Activated CD8-positive, alpha-beta memory T cell treated with anti-CD3 and anti-CD28 coated beads for 36 hours (primary cell): ENCODE measurements at regions not wholly inside any gene's neighbourhood (a gene's known extent, or its start where the extent isn't known, plus 50 kb on each side); places are given as distances from the start of the nearest gene placed in this dataset.
"Not testable (repeated sequence)": the region's sequence is repeated elsewhere in the genome, so short reads cannot be mapped to it uniquely, and the experiment has no call there.

Experiments
- CTCF ChIA-PET: fragments of 350-600 bp; sonication (Branson Sonifier 250); formaldehyde crosslinking; loops from one replicate; lab custom pipeline; 2021; ENCODE audit warnings: antibody characterized with exemption; lab: Charles Lee
- POLR2A ChIA-PET: fragments of 350-600 bp; sonication (Branson Sonifier 250); formaldehyde crosslinking; loops from one replicate; lab custom pipeline; 2021; ENCODE audit warnings: antibody characterized with exemption; lab: Charles Lee

DNA sequence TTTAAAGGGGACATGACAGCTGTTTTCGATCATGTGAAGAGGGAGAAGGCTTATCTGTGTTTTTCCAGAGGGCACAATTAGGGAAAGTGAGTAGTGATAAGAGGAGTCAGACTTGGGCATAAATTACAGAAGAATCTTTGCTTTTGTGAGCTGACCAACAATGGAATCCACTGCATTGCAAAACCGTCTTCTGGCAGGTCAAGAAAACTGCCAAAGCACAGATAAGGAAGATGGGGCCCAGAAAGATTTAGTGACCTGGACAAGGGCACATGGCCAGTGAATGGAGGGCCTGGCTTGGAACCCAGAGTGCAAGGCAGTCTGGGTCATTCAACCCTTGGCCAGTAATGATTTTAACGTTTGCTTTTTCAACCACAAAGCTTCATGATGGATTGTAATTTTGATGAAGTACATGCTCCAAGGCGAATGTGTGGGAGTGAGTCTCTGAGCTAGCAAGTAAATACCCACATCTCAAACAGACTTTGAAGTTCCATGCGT lies 153.2 kb upstream of the MAST4 start:
- ChIA-PET CTCF (no interaction called here), POLR2A (no interaction called here)

DNA sequence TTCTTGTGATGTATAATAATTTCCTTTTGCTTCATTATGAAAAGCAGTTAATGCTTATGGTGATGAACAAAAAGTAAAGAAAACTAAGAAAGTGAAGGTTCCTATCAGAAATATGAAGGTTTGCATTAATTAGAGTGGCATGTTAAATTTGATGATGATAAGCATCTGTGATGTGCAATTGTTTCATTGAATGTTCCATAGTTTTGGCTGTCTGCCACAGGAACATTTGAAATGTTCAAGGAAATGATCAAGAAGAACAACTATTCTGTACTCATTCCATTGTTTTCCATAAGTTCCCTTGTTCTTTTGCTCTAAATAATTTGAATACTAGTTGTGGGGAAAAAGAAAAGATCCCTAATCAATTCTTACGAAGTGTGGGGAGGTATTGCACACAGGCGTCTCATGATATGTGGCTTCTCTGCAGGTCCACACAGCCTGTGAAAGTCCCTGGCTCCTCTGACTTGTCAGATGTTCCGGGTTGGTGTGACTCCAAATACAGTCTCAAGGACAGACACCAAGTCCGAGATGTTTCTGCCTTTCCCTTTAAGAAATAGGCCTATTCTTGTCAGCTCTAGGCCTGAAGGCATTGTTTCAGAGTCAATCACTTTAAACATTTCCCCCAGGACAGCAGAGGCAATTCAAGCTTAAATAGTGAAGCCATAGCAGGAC lies 152.6 kb upstream of the MAST4 start:
- CTCF ChIA-PET, result no interaction called here
- POLR2A ChIA-PET, result no interaction called here

DNA sequence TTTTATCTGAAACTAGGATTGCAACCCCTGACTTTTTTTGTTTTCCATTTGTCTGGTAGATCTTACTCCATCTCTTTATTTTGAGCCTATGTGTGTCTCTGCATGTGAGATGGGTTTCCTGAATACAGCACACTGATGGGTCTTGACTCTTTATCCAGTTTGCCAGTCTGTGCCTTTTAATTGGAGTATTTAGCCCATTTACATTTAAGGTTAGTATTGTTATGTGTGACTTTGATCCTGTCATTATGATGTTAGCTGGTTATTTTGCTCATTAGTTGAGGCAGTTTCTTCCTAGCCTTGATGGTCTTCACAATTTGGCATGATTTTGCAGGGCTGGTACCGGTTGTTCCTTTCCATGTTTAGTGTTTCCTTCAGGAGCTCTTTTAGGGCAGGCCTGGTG lies 148.1 kb upstream of the MAST4 start:
- CTCF ChIA-PET, POLR2A ChIA-PET: not testable (repeated sequence)

DNA sequence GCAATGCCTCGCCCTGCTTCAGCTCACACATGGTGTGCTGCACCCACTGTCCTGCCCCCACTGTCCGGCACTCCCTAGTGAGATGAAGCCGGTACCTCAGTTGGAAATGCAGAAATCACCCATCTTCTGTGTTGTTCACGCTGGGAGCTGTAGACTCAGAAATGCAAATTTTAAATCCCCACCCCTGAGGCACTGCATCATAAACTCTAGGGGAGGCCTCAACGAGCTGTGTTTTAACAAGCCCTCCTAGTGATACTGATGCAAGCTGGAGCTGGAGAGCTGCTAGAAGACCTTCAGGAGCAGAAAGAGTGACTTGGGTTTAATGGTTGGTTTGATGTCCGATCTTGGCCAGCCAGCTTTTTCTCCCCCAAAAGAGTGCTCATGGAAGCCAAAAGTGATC lies 146.0 kb upstream of the MAST4 start:
- ChIA-PET POLR2A (no interaction called here), CTCF (no interaction called here)

DNA sequence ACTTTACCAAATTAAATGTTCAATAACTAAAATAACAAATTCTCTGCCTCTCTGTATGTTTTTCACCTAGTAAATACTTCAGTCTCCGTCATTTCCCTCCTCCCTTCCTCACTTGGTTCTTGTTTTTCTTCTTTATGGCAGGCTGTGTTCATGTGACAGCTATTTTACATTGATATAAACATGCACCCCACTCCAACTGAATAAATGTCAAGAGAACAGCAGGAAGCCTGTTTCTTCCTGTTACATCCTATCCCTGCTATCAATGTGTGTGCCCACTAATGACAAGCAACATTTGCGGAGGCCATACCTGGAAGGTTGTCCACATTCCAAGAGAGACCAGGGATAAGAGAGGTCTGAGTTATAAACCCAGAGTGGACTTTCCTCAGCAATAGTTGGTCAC lies 145.2 kb upstream of the MAST4 start:
- ChIA-PET POLR2A (no interaction called here), CTCF (no interaction called here)

DNA sequence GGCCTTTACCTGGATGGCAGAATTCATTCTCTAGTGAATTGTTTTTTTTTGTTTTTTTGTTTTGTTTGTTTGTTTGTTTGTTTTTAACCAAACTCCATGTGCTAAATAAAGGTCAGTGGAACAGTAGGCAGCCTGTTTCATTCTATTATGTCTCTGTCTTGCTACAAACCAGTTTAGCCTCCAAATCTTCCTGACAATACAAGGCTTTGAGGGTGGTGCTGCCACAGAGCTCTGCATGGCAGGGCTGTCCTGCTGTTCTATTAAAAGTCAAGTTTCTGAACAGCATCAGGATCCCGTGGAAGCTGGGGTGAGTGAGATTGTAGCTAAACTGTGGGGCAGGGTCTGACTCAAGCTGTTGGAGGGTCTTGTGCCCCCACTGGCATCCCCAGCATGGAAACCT lies 144.1 kb upstream of the MAST4 start:
- ChIA-PET CTCF (no interaction called here), POLR2A (no interaction called here)

DNA sequence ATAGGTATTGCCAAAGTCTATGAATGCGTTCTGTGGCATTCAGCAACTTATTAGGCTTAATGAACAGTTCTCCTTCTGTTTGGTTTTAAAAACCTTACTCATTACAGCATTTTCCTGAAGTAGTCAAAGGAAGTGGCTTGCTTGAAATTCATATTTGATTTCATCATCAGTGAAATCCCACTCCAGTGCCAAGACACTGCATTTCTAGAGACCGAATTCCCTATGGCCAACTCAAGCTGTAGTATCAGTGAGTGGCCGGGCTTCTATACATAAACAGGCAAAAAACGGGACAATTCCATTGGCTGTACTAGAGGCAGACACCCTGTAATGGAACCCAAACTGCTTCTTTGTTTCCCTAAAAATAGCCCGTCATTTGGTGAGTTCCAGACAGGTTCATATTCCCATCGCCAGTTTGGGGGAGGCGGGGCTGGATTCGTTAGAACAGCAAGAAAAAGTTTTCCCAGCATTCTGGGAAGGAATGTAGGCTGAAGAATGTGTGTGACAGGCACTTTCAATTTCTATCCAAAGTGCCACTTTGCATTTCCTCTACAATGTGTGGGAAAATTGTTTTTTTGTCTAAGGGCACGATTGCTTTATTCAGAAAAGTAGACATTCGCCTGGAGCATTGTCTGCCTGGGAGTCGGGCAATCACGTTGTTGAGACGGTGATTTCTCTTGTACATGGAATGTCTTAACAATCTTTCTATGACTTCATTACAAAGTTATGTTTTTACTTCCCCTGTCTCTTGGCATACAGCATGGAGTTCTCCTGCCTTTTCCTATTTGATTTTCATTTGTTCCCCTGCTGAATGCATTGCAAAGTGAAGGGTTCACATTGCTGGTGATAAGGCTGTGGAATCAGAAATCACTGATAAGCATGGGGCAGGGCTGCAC lies 141.8 kb upstream of the MAST4 start:
- CTCF ChIA-PET, result no interaction called here

DNA sequence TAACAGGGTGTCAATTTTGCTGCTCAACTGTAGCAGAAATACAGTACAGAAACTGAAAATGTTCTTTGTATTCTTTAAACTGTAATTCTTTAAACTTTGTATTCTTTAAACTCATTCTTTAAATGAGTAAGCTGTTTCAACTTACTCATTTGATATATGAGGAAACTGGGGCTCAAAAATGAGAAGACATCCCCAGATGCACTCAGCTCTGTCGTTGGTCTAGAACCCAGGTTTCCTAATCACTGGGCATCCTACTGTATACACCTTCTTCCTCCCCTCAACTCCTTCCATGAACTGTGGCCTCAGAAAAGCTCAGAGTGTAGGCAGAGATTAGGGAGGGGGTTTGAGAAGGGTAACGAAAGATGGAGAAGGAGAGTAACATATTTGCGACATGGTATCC lies 136.5 kb upstream of the MAST4 start:
- ChIA-PET POLR2A (no interaction called here), CTCF (no interaction called here)

More for the DNA sequence above, 141.8 kb upstream of the MAST4 start:
- POLR2A ChIA-PET, result no interaction called here

DNA sequence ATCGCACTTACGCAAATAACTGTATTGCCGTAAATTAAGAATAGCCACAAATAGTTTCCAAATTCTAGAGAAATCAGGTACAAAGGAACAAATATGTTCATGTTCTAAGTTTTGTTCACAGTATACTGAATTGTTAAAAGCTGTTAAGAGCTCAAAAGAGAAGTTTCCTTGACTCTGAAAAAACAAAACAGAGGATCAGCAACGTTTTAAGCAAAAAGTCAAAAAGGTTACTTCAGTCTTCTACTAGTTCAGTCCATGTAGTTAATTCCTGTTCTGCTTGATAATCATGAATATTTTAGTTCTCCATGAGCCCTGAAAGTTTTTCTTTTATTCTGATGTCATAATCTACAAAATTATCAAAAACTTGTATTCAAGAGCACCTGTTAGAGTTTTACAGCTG lies 128.6 kb upstream of the MAST4 start:
- ChIA-PET CTCF (no interaction called here), POLR2A (no interaction called here)

DNA sequence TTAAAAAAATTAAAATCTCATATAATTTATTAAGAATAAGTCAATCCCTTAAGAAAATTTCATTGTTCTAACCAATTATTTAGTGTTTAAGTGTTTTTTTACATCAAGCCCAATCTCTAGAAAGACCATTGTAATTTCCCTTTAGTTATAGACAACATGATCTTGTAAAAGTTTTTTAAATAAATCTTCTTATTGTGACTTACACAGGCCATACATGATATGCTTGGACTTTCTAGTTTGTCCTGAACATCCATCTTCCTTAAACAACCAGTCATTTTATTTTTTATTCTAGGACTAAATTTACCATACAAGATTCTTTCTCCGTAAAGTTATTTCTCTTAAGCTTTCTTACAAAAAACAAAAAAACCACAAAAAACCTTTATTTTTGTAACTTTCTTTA lies 126.5 kb upstream of the MAST4 start:
- ChIA-PET CTCF (no interaction called here), POLR2A (no interaction called here)

DNA sequence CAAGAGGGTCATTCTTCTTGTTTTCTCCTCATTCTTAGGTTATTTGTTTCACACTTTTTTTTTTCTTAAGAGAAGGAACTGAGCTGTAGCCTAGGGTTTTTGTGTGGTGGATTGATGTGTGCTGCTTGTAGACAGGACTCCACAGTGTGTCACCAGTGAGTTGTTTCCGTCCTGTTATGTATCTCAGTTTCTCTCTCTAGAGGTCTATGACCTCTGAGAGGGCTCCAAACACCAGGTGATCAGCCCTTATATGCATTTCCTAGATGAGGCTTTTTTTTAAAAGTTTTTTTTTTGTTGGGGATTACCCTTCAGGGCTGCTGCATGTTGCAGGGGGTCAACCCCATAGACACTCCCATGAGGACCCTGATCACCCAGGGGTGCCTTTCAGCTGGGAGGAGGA lies 124.2 kb upstream of the MAST4 start:
- CTCF ChIA-PET, result interaction anchor here (0.8 kb wide), 1 partner anchor 22 kb away, joined by 3 read pairs; no protein-coding TSS in a partner anchor
- POLR2A ChIA-PET, result no interaction called here

DNA sequence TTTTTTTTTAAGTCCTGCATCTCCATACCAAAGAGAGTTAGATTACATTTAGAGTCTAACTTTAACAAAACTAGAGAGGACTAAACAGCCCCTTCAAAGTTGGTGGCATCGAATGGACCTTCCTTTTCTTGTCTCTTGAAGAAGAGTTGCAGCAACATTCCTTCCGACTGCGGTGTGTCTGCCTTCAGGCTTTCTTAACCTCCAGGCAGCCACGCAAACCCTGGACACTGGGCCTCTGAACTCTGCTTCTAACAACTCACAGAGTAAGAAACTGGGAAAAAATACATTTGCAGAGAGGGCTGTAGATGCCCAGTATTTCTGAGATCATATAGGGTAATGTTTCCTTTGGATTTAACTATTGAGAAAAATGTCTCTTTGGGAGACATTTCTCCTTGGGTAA lies 120.5 kb upstream of the MAST4 start:
- ChIA-PET CTCF (no interaction called here), POLR2A (no interaction called here)

DNA sequence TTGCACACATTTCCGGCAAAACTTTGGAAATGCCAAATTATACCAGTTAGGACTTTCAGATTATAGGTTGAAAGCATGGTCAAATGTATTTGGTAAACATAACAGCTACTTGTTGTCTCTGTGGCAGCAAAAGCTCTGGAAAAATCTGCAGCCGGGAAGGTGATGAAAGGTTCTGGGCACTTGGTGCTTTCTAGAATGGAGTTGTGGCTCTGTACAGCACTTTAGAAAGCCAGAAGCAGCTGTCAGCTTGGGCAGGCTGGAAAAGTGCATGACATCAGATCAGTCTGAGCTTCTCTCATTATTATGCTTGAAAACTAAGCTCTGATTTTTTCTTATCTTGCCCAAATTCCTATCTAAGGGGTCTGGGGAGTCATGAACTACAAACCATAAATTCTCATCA lies 118.6 kb upstream of the MAST4 start:
- ChIA-PET CTCF (no interaction called here), POLR2A (no interaction called here)

DNA sequence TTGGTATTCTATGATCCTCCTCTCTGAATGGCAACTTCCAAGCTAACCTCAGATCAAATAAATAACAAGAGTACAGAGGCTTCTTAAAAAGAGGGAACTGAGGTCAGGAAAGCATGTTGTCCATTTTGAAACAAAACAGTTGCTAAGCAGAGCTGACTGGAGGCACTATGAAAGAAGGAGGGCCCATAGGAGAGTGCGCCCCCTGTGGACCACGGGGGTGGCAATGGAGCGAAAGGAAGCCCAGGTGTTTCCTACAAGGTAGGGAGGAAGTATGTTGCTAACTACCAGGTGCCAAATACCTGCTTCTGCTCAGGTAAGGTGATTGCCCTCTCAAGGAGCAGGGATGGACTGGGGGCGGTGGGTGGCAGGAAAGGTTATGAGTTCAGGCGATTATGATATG lies 101.8 kb upstream of the MAST4 start:
- CTCF ChIA-PET, result interaction anchor here (1.0 kb wide), 1 partner anchor 22 kb away, joined by 3 read pairs; no protein-coding TSS in a partner anchor
- POLR2A ChIA-PET, result no interaction called here

DNA sequence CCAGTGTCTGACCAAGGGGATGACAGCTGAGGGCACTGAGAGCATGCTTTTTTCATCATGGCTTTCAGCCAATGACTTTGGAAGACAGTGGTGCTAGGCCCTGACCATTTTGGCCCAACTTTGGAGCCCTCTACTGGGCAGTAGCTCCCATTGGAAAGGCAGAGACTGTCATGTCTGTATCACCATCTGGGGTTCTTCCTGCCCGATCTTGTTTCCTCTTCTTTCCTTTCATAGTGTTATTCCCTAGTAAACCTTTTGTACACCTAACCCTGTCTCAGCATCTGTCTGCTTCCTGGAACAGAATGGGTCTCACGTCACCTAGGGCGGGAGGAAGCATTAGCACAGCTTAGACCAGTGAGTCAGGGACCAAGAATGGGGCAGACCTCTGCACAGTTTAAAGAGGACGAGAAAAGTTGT lies 97.4 kb upstream of the MAST4 start:
- CTCF ChIA-PET, result no interaction called here
- POLR2A ChIA-PET, result no interaction called here

DNA sequence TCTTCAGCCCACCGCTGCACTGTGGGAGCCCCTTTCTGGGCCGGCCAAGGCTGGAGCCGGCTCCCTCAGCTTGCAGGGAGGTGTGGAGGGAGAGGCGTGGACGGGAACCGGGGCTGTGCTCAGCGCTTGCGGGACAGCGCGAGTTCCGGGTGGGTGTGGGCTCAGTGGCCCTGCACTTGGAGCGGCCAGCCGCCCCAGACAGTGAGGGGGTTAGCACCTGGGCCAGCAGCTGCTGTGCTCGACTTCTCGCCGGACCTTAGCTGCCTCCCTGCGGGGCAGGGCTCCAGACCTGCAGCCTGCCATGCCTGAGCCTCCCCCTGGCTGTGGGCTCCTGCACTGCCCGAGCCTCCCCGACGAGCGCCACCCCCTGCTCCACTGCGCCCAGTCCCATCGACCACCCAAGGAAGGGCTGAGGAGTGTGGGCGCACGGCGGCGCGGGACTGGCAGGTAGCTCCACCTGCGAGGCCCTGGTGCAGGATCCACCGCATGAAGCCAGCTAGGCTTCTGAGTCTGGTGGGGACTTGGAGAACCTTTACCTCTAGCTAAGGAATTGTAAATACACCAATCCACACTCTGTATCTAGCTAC lies 92.9 kb upstream of the MAST4 start:
- CTCF ChIA-PET, result no interaction called here
- POLR2A ChIA-PET, result no interaction called here

DNA sequence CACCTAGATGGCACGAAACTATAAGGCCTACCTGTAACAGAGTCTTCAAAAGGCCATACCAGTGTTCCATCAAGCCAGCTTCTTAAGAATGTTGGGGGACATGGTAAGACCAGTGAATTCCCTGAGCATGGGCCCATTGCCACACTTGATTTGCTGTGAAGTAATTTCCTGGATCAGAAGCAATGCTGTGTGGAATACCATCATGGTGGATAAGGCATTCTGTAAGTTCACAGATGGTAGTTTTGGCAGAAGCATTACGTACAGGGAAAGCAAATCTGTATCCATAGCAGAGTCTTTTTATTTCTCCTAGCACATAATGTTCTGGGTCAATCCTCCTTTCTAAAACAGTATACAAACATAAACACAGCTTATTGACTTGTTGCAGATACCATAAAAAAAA lies 89.1 kb upstream of the MAST4 start:
- ChIA-PET POLR2A (no interaction called here), CTCF (no interaction called here)

DNA sequence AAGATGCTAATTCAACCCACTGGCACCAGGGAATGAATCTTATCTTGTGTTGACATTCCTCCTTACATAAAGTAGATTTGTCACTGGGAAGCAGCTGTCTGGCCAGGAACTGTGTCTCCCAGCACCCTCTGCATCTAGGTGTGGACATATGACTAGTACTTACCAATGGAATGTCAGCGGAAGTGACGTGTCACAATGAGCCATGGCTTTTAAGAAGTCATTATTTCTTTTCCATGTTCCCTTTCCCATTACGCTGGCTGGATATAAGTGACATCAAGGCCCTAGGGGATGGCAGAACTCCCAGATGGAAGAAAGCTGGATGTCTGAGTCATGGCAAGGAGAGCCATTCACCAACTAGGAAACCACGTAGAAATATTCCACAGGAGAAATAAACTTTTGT lies 84.7 kb upstream of the MAST4 start:
- POLR2A ChIA-PET, result no interaction called here
- CTCF ChIA-PET, result no interaction called here

DNA sequence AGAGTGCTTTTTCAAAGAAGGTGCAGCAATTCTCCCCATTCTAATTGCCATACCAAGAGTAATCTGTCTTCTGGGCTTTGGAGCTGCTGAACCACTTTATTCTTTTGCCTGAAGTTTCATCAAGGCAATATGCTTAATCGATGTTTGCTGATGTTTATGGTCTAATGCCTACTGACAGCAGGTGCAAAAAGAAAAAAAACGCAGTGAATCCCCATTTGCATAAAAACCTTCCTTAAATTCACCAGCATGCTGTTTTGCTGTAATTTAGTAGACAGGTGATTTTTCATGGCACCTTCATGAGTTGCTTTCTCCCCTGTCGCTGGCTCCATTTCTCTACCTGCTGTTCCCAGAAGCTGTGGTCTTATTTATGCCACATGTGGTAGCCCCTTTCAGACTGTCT lies 83.1 kb upstream of the MAST4 start:
- POLR2A ChIA-PET, result no interaction called here
- CTCF ChIA-PET, result no interaction called here

DNA sequence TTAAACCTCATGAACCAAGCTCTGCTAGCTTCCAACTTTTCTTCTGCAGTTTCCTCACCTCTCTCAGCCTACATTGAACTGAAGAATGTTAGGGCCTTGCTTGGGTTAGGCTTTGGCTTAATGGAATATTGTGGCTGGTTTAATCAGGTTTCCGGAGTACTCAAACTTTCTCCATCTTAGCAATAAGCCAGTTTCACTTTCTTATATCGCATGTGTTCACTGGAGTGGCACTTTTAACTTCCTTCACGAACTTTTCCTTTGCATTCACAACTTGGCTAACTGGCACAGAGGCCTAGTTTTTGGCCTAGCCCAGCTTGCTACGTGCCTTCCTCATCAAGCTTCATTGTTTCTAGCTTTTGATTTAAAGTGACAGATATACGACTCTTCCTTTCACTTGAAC lies 81.0 kb upstream of the MAST4 start:
- ChIA-PET CTCF (no interaction called here), POLR2A (no interaction called here)

DNA sequence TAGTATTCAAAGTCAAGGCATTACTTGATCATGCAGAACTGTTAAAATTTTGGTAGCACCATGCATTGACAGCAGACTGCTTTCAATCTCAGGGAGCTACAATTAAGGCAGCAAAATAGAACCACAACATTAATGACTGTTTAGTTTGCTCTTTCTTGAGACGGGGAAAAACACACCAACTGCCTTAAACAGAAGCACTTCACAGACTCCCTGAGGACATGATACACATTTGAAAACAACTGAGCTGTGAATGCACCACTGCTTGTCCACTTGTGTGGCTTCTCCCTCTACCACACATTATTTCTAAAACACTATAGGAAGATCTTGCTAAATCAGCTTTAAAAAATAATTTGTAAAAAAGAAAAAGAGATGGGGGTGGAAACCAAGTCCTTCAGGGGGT lies 79.6 kb upstream of the MAST4 start:
- ChIA-PET CTCF (no interaction called here), POLR2A (no interaction called here)
